ENCODE measurements at regions not wholly inside any gene's neighbourhood (a gene's known extent, or its start where the extent isn't known, plus 50 kb on each side); places are given as distances from the start of the nearest gene placed in this dataset.
"Not testable (repeated sequence)": the region's sequence is repeated elsewhere in the genome, so short reads cannot be mapped to it uniquely, and the experiment has no call there.

DNA sequence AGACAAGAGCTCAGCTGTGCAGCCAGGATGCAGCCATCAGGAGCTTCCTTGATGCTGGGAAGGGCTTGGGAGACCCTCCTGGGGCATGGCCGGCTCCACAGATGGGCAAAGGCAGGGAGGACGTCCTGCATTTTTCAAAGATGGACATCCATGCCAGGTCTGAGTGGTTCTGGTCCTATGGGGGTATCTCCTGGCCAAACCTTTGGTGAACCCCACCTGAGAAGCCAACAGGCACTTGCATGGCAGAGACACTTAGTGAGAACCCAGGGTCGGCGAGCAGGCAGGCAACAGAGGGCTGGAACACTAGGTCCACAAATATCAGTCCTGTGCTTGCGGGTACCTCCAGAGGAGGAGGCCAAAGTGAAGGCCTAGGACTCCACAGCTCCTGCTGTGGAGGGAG lies 70.0 kb downstream of the KCTD15 start:
- intact Hi-C loops (cut with DNase I), result loop anchor here in 1 of 10 donors (5.0 kb wide), 1 partner anchor 69 kb away; the partner anchor contains the start of gene KCTD15
- H3K27ac ChIP-seq, result no peak overlapping the region
- no peaks in the 10 kb centered on the region for H3K9me3 ChIP-seq
- H3K4me3 ChIP-seq, result no peak overlapping the region
- WGBS, 4 donors, result 75 to 100% (median 90%) methylated on average over 1 to 5 of the region's 5 CpGs
- peak in 1 of 5 donors; percentile 6 for DNase-seq
- H3K4me1 ChIP-seq, result peaks cover 0 to 15% (median 7%) of the 10 kb centered on the region in 12 donors
- TF ChIP-seq, protein P1, sequence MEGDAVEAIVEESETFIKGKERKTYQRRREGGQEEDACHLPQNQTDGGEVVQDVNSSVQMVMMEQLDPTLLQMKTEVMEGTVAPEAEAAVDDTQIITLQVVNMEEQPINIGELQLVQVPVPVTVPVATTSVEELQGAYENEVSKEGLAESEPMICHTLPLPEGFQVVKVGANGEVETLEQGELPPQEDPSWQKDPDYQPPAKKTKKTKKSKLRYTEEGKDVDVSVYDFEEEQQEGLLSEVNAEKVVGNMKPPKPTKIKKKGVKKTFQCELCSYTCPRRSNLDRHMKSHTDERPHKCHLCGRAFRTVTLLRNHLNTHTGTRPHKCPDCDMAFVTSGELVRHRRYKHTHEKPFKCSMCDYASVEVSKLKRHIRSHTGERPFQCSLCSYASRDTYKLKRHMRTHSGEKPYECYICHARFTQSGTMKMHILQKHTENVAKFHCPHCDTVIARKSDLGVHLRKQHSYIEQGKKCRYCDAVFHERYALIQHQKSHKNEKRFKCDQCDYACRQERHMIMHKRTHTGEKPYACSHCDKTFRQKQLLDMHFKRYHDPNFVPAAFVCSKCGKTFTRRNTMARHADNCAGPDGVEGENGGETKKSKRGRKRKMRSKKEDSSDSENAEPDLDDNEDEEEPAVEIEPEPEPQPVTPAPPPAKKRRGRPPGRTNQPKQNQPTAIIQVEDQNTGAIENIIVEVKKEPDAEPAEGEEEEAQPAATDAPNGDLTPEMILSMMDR (IDR thresholded peaks at IDR 0.05), result no peak
- no peak for TF ChIP-seq POLR2A (IDR thresholded peaks at IDR 0.05)
- ATAC-seq, result no peak
- H3K36me3 ChIP-seq, result no peaks in the 10 kb centered on the region
- no peaks in the 10 kb centered on the region for H3K27me3 ChIP-seq

DNA sequence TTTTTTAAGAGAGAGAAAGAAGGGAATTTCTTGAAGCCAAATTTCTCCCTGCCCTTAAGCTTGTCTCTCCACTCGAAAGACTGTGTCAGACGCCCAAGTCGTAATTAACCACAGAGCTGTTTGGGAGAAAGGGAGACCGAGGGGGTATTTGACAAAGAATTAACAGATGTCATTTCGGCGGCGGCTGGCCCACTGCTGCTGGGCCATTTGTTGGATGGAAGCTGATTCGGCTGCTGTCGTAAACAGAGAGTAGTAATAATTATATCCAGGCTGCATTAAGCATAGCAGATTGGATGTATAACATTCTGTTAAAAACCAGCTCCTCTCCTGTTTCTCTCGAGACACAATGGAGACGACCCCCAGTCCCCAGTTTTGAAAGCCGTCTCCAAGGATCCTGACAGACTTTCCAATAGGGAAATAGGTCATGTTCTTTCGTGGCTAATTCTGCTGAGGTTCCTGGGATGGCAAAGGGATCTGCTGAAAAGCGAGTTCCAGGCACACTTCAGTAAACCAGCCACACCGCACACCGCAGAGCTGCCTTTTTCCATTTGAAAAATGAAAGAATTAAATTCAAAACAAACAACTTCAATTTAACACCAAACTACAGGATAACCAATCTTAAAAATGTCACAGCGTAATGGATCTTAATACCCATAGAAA lies 71.5 kb downstream of the KCTD15 start:
- intact Hi-C loops (cut with DNase I), result loop anchor here in 1 of 10 donors (5.0 kb wide), 1 partner anchor 71 kb away; the partner anchor contains the start of gene KCTD15
- H3K27ac ChIP-seq, result peak overlapping the region in 5 of 12 donors; percentile 15 to 58 (median 33)
- TF ChIP-seq, protein P1 (IDR thresholded peaks at IDR 0.05), result no peak
- TF ChIP-seq POLR2A (IDR thresholded peaks at IDR 0.05), result no peak

DNA sequence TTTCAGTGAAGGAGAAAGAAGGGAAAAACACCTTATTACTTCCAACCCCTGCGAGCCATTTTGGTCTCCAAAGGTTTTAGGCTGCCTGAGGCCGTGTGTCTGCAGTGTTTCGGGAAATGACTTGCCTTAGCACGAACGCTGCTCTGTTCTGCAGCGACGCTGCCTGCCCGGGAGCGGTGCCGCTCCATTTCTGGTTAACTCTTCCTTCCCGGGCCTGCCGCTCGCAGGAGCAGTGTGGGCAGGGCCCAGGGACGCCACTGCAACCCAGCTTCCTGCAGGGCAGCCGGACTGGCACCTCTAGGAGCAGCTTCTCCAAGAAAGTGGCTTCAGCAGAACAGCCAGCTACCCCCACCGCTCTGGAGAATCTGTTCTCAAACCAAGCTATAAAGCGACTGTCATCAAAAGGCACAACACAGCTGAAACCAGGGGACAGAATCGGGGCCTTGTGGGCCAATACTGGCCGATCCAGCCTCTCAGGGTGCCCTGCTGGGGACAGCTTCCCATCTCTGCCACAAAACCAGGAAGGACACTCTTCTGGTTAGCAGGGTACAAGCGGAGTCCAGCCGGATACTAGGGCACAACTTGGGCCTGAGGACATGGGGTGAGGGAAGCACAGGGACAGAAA lies 72.2 kb downstream of the KCTD15 start:
- Histone ChIP-seq H3K4me3 (peak overlapping the region in 10 of 12 donors; percentile 4 to 47 (median 24)), H3K36me3 (no peaks in the 10 kb centered on the region), H3K9me3 (no peaks in the 10 kb centered on the region), H3K27ac (peak overlapping the region in 5 of 12 donors; percentile 15 to 58 (median 33)), H3K4me1 (peaks cover 0 to 15% (median 7%) of the 10 kb centered on the region in 12 donors), H3K27me3 (no peaks in the 10 kb centered on the region)
- ATAC-seq (peak; percentile 78 to 93 (median 90)), DNase-seq (peak; percentile 26 to 69 (median 58))
- intact Hi-C loops (cut with DNase I), result loop anchor here in 1 of 10 donors (5.0 kb wide), 1 partner anchor 72 kb away; the partner anchor contains the start of gene KCTD15
- TF ChIP-seq, protein P1 (IDR thresholded peaks at IDR 0.05), result peak in 4 of 12 donors; percentile 24 to 47 (median 32)
- TF ChIP-seq POLR2A (IDR thresholded peaks at IDR 0.05), result no peak
- 16 to 25% (median 23%) methylated on average over 14 to 21 of the region's 21 CpGs for WGBS, 4 donors

More for the DNA sequence above, 71.5 kb downstream of the KCTD15 start:
- Histone ChIP-seq H3K4me1 (peaks cover 0 to 15% (median 7%) of the 10 kb centered on the region in 12 donors), H3K27me3 (no peaks in the 10 kb centered on the region), H3K36me3 (no peaks in the 10 kb centered on the region), H3K9me3 (no peaks in the 10 kb centered on the region), H3K4me3 (peak overlapping the region in 10 of 12 donors; percentile 4 to 47 (median 24))
- no peak for ATAC-seq
- DNase-seq, result peak in 1 of 5 donors; percentile 3
- 57 to 64% (median 59%) methylated on average over 17 of the region's 17 CpGs for WGBS, 4 donors

DNA sequence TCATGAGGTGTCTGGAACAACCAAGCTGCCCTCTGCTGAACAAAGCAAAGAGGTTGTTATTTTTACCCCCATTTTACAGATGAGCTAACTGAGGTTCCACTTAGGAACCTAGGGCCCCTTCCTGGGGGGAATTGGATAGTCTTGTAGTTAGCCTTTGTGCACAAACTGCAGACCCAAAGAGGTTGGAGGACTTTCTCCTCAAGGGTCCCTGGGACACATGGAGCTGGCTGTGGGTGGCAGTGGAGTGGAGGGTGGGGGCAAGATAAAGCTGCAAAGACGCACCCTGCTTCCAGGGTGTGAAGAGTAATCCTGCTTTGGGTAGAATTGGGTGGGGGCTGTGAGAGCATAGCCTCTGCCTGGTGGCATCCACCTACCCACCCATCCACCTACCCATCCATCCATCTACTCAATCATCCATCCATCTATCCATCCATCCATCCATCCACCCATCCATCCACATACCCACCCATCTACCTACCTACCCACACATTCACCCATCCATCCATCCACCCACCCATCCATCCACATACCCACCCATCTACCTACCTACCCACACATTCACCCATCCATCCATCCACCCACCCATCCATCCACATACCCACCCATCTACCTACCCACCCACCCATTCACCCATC lies 73.7 kb downstream of the KCTD15 start:
- peaks cover 0 to 15% (median 7%) of the 10 kb centered on the region in 12 donors for H3K4me1 ChIP-seq
- intact Hi-C loops (cut with DNase I), result loop anchor here in 1 of 10 donors (10.0 kb wide), 1 partner anchor 86 kb away; no protein-coding TSS in a partner anchor
- DNase-seq, result peak in 1 of 5 donors; percentile 2
- H3K27ac ChIP-seq, H3K27me3 ChIP-seq, ATAC-seq, H3K36me3 ChIP-seq, H3K4me3 ChIP-seq, H3K9me3 ChIP-seq: not testable (repeated sequence)
- WGBS, 4 donors, result 69 to 93% (median 84%) methylated on average over 1 of the region's 1 CpG
